HG02678 (cell line): ENCODE measurements at regions not wholly inside any gene's neighbourhood (a gene's known extent, or its start where the extent isn't known, plus 50 kb on each side); places are given as distances from the start of the nearest gene placed in this dataset.
"Not testable (repeated sequence)": the region's sequence is repeated elsewhere in the genome, so short reads cannot be mapped to it uniquely, and the experiment has no call there.

Source experiments
- ATAC-seq: cut with Tn5 transposase; IDR thresholded peaks from one replicate; pipeline ENCODE4 v1.9.1; 2021; ENCODE audit warnings: mild to moderate bottlenecking, moderate library complexity; ENCODE audit not compliant: unreplicated experiment

GRCh38 chr4:186813377-186814068 lies 89.9 kb upstream of the FAT1 start:
- no peak for ATAC-seq

DNA sequence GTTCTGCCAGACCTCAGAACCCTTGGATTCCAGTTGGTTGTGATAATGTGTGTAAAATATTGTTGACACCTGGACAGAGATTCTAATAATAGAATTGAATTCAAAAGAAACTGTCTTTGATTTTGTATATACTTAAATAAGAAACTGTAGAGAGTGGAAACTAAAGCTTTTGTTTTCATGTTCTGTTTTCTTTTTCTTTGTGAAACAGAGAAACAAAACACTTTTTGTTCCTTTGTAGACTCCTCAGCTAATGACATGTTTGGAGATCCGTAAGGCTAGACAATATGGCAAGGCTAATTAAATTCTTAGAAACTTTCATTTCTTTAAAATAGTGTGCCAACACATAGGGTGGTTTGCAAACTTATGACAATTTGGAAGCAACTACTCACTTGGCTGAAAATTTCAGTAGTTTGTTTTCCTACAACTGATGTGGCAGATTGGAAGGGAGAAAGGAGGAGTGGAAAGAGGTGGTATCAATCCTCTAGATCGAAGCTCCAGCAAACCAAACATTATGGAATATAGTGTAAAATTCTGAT lies 90.9 kb upstream of the FAT1 start:
- ATAC-seq, result no peak

GRCh38 chr4:186819342-186820086 lies 95.9 kb upstream of the FAT1 start:
- ATAC-seq, result no peak

GRCh38 chr4:186820391-186820891 lies 96.8 kb upstream of the FAT1 start:
- ATAC-seq, result no peak

DNA sequence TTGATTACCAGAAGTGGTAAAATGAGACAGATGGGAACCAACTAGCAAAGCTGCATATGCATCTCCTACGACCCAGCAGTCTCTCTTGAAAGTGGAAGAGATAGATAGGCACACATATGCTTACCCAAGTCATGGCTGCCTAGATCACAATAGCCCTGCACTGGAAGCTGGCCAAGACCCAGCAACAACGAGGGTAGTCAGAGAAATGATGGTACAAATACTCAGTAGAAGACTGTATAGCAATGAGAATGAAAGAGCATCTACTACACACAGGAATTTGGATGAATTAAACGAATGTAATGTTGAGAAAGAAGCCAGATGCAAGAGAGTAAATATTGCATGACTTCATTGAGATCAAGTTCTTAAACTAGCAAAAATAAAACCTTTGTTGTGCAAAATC lies 100.3 kb upstream of the FAT1 start:
- no peak for ATAC-seq

GRCh38 chr4:186825069-186825468 lies 101.4 kb upstream of the FAT1 start:
- ATAC-seq, result no peak

DNA sequence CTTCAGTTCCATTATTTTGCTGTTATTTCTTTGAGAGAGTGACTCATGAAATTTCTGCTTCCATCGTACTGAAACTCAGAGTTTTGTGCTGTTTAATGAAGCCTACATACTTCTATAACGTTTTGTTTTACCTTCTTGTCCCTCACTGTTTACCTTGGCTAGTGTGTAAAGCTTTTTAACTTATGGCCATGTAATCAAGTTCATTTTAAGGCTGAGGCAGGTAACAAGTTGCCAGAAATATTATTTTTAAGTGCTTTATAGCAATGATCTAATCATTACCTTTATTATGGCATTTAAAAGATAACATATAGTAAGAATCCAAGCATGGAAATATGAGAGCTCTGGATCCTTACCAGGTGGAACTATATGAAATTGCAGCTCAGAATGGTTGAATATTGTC lies 102.3 kb upstream of the FAT1 start:
- no peak for ATAC-seq

DNA sequence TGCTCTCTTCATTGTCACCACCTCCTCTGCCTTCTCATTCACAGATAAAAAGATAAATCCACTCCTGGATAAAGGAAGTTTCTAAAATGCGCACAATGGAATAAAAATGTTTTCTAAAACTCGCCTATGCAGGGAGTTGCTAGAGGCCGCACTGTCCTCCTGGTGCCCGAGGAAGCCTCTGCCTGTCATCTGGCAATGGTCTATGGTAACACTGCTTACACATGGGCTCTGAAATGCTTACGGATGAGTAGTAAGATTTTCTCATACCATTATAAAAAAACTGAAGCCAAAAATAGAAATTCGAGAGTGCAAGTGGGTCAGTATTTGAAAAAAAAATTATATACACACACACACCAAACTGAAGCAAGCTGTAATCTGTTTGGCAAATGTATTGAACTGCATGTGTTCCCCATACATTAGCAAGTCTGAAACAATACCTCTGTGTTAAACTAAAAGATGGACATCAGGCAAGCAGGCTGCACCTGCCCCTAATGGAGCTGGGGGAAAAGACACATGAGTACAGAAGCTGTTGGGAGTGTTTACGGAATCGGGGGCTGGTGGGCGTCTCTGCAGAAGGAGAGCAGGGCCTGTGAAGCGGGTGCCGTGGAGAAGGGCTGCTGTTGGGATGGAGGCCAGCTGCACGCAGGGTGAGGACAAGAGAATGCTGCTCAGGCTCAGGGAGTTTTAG lies 103.3 kb upstream of the FAT1 start:
- ATAC-seq, result no peak

GRCh38 chr4:186827534-186827897 lies 103.9 kb upstream of the FAT1 start:
- no peak for ATAC-seq

DNA sequence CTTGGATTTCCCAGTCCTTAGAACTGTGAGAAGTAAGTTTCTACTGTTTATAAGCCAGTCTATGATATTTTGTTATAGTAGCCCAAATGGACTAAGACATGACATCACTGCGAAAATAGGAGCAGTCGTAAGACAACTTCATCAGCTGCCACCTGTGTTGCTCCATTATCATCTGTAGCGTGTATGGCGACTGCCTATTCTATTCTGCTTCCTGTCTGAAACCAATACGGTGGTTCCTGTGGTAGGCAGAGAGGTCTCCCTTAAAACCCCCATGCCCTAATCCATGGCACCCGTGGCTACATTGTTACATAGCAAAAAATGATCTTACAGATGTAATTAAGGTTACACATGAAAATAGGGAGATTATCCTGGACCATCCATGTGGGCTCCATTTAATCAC lies 105.4 kb upstream of the FAT1 start:
- ATAC-seq, result no peak

DNA sequence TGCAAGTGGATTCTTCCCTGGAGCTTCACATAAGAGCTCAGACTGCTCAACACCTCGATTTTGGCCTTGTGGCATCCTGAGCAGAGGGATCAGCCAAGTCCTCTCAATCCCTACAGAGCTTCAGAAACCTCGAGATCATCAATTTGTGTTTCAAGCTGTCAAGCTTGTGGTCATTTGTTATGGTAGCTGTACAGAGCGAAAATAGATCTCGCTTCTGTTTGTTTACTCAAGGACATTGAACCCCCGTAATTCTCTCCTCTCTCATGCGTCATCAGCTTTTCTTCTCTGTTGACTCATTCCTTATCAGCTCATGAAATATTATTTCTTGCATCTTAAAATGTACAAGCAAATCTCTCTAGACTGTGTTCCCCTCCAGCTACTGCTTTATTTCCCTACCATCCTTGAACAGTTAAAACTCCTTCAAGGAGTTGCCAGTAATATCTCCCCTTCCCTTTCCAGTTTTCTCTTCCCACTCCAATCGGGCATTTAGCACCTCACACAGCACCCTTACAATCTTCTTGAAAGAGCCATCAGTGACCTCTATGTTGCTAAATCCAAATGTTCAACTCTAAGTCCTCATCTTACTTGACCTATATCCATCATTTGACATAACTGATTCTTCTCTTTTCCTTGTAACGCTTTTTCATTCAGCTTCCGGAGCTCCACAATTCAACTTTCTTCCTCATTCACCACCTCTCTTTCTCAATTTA lies 106.2 kb upstream of the FAT1 start:
- ATAC-seq, result no peak

- ATAC-seq, result no peak
These were observed 107.9 kb upstream of the FAT1 start for GRCh38 chr4:186831574-186831973.

GRCh38 chr4:186832906-186833305 lies 109.2 kb upstream of the FAT1 start:
- ATAC-seq, result no peak

- not testable (repeated sequence) for ATAC-seq
These were observed 113.8 kb upstream of the FAT1 start for GRCh38 chr4:186837463-186837862.

DNA sequence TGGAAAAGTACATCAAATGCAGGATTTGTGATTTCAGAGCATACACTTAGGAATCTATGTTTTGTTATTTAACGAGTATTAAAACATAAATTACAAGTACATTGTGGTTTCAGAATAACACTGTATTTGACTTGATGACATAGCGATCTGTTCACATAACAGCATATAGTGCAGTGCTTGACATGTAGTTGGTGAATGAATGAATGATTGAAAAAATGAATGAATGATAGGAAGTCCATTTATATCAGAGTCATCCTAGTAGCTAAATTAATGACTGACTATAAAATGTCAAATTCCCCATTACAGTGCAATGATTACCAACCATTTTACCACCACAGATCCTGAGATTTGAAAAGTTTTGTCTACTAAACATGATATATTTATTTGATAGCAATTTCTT lies 114.6 kb upstream of the FAT1 start:
- ATAC-seq, result no peak

DNA sequence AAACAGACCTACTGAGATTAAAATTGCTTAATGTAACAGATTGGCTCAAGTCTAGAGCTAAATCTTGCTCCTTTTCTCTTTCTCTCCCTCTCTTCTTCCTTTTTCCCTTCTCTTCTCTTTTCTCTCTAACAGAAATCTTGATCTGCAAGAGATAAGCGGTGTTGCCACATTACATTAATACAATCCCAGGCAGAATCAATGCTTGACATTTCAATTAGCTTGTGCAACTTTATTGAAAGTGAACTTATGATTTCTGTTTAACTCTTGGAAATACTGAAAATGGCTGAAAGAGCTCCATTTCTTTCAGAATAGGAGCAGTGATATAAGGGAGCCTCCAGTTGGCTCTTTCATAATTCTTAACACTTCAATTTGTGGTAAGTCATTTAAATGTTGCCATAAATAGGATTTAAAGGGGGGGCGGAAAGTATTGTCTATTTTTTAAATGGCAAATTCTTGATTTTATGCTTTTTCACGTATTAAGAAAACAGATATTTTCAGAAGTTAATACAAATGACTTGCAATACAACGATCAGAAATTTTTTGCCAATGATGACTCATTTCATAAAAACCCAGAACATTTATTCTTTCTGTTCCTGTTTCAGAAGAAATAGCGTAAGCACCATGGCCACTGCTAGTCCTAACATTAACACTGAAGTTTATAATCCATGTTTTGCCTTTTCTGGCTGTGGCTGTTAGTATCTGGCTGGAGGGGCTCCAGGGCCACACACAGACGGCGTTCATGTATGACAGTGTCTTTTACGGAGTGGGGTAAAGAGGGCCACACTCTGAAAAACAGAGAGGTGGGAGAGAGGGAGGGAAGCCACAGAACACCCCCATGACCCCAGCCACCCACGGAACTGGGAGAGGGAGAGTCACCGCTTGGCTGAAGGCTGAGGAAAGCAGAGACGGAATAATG lies 115.7 kb upstream of the FAT1 start:
- ATAC-seq, result peak; percentile 86

DNA sequence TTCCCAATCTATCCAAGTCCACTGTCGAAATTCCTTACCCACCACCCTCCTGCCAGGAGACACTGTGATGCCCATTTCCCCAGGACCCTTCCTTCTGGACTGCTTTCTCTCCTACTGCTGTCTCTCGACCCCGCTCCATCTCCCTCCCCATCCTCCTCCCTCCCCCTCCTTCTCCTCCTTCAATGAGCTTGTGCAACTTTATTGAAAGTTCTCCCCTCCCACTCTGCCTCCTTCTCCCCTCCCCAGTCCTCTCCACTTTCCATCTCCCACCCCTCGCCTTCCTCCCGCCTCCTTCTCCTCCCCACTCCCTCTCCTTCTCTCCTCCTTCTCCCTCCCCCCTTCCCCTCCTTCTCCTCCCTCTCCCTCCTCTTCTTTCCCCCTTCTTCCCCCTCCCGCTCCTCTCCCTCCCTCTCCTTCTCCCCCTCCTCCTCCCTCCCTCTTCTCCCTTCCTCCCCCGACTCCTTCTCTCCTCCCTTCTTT lies 116.6 kb upstream of the FAT1 start:
- no peak for ATAC-seq

DNA sequence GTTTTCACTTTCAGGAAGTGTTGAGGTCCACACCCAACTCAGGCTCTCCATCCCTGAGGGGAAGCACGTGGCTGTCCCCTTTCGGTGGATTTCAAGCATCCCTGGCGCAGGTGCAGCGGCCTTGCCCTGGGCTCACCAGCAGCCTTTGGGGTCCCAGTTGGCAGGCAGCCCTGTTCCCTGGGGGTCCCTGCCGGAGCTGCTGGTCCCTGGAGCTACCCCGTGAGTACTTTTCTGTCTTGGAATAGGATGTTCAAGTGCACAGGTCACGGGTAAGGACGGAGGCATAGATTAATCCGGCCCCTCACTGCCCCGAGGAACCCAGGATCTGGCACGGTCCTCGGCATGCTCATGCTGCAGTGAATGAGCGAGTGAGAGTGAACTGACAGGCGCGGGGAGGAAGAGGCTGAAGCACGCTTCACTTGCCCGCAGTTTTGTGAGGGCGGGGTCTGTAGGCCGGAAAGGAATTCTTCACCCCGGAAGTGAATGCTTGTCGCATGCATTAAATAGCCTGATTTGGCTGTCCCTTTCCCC lies 117.2 kb upstream of the FAT1 start:
- no peak for ATAC-seq

DNA sequence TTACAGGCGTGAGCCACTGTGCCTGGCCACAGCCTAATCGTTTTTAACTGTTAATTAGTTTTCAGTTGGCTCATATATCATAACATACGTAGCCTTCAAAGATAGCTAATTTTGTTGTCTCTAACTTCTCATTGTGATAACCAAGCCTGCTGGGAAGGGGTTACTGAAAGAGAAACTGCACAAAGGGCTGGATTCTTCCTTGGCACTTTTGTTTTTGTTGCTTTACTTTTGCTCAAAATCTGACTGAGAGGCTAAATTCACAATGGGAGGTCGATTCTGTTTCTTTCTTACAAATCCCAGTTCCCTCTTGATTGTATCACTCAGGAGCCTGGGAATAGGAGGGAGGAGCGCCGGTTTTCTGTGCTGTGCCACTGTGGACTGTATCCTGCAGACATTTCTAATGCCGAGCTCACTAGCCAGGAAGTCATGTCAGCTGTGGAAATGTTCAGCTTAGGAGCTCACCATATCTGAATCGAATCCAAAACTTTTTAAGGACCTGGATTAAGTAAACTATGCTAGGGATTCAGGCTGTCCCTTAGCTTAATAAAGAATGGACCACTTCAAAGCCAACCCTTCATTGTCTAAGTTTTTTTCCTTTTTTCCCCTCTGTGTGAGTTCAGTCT lies 120.5 kb upstream of the FAT1 start:
- no peak for ATAC-seq
